Fibroblast of mammary gland (primary cell): ENCODE measurements at regions not wholly inside any gene's neighbourhood (a gene's known extent, or its start where the extent isn't known, plus 50 kb on each side); places are given as distances from the start of the nearest gene placed in this dataset.

ENCODE experiments used
- DNase-seq: peaks from one replicate; pipeline ENCODE4 v3.0.0-alpha.2; 2010; ENCODE audit warnings: low read depth
- H3K4me3 ChIP-seq: 2 replicates; pipeline ENCODE4 v1.5.1; 2011; ENCODE audit warnings: low read depth, mild to moderate bottlenecking, low read length, moderate library complexity; ENCODE audit not compliant: control insufficient read depth
- TF ChIP-seq, protein P1 (sequence below): conservative IDR thresholded peaks from 2 replicates; pipeline ENCODE4 v1.5.1; 2011; ENCODE audit warnings: low read depth, low read length, inconsistent platforms; ENCODE audit not compliant: control insufficient read depth, insufficient read depth

- no peak overlapping the region for H3K4me3 ChIP-seq
- no peak for DNase-seq
- TF ChIP-seq, protein P1, sequence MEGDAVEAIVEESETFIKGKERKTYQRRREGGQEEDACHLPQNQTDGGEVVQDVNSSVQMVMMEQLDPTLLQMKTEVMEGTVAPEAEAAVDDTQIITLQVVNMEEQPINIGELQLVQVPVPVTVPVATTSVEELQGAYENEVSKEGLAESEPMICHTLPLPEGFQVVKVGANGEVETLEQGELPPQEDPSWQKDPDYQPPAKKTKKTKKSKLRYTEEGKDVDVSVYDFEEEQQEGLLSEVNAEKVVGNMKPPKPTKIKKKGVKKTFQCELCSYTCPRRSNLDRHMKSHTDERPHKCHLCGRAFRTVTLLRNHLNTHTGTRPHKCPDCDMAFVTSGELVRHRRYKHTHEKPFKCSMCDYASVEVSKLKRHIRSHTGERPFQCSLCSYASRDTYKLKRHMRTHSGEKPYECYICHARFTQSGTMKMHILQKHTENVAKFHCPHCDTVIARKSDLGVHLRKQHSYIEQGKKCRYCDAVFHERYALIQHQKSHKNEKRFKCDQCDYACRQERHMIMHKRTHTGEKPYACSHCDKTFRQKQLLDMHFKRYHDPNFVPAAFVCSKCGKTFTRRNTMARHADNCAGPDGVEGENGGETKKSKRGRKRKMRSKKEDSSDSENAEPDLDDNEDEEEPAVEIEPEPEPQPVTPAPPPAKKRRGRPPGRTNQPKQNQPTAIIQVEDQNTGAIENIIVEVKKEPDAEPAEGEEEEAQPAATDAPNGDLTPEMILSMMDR, result no peak
Measured at GRCh38 chr13:99450416-99450815, 50.9 kb upstream of the TM9SF2 start.
